HepG2 (cell line): ENCODE measurements at regions not wholly inside any gene's neighbourhood (a gene's known extent, or its start where the extent isn't known, plus 50 kb on each side); places are given as distances from the start of the nearest gene placed in this dataset.

Experiments used
- ARHGAP35 ChIP-seq: sonication (generic); formaldehyde crosslinking; IDR thresholded peaks from 2 replicates; pipeline ENCODE4 v1.9.0; 2022; ENCODE audit warnings: mild to moderate bottlenecking, inconsistent platforms, moderate library complexity, missing genetic modification reagents, borderline replicate concordance
- ATF1 ChIP-seq: IDR thresholded peaks from 2 replicates; pipeline ENCODE4 v1.6.1; 2016; ENCODE audit warnings: mild to moderate bottlenecking, control low read depth
- HIVEP1 ChIP-seq: sonication (generic); formaldehyde crosslinking; IDR thresholded peaks from 2 replicates; pipeline ENCODE4 v1.4.0; 2020; ENCODE audit warnings: mild to moderate bottlenecking, missing genetic modification reagents
- MAX ChIP-seq: IDR thresholded peaks from 2 replicates; pipeline ENCODE4 v1.6.1; 2012; ENCODE audit warnings: inconsistent platforms
- MIER3 ChIP-seq: IDR thresholded peaks from 2 replicates; pipeline ENCODE4 v1.6.1; 2016; ENCODE audit warnings: missing compliant biosample characterization, borderline replicate concordance
- PPARG ChIP-seq: conservative IDR thresholded peaks from 2 replicates; pipeline ENCODE4 v1.6.1; 2016; ENCODE audit warnings: missing biosample characterization, missing genetic modification reagents
- PRDM10 ChIP-seq: sonication (generic); formaldehyde crosslinking; IDR thresholded peaks from 2 replicates; pipeline ENCODE4 v1.4.0; 2020; ENCODE audit warnings: low read depth, missing genetic modification reagents
- PRDM15 ChIP-seq: sonication (generic); formaldehyde crosslinking; IDR thresholded peaks from 2 replicates; pipeline ENCODE4 v1.4.0; 2020; ENCODE audit warnings: missing genetic modification reagents
- SALL2 ChIP-seq: sonication (generic); formaldehyde crosslinking; IDR thresholded peaks from 2 replicates; pipeline ENCODE4 v1.8.1; 2023; ENCODE audit warnings: mild to moderate bottlenecking, missing genetic modification reagents, inconsistent platforms
- SRF ChIP-seq: IDR thresholded peaks from 2 replicates; pipeline ENCODE4 v1.6.1; 2011; ENCODE audit warnings: mild to moderate bottlenecking, low read depth, low read length, moderate library complexity
- ZBTB34 ChIP-seq: sonication (generic); formaldehyde crosslinking; IDR thresholded peaks from 2 replicates; pipeline ENCODE4 v1.8.0; 2022; ENCODE audit warnings: mild to moderate bottlenecking, missing genetic modification reagents
- ZNF263 ChIP-seq: sonication (generic); formaldehyde crosslinking; IDR thresholded peaks from 2 replicates; pipeline ENCODE4 v1.4.0; 2020; ENCODE audit warnings: missing genetic modification reagents
- ZNF276 ChIP-seq: sonication (generic); formaldehyde crosslinking; IDR thresholded peaks from 2 replicates; pipeline ENCODE4 v1.4.0; 2020; ENCODE audit warnings: mild to moderate bottlenecking, low read depth, missing genetic modification reagents
- ZNF333 ChIP-seq: sonication (generic); formaldehyde crosslinking; IDR thresholded peaks from 2 replicates; pipeline ENCODE4 v1.4.0; 2020; ENCODE audit warnings: mild to moderate bottlenecking, missing genetic modification reagents, borderline replicate concordance
- ZNF337 ChIP-seq: sonication (generic); formaldehyde crosslinking; IDR thresholded peaks from 2 replicates; pipeline ENCODE4 v1.5.1; 2020; ENCODE audit warnings: missing genetic modification reagents, low read depth, mild to moderate bottlenecking, borderline replicate concordance
- ZNF563 ChIP-seq: sonication (generic); formaldehyde crosslinking; IDR thresholded peaks from 2 replicates; pipeline ENCODE4 v1.8.0; 2022; ENCODE audit warnings: mild to moderate bottlenecking, moderate library complexity, missing genetic modification reagents
- ZNF629 ChIP-seq: sonication (generic); formaldehyde crosslinking; conservative IDR thresholded peaks from 2 replicates; pipeline ENCODE4 v1.5.0; 2020; ENCODE audit warnings: missing genetic modification reagents
- ZNF766 ChIP-seq: sonication (generic); formaldehyde crosslinking; IDR thresholded peaks from 2 replicates; pipeline ENCODE4 v1.5.0; 2020; ENCODE audit warnings: missing genetic modification reagents, borderline replicate concordance

GRCh38 chr5:91280362-91281269 lies 102.5 kb downstream of the ARRDC3 start (continued):
- TF ChIP-seq PRDM10 (CRISPR knock-in tag) (0 out of 2 replicates have a peak, but pooled peaks have one; percentile 47), ARHGAP35 (CRISPR knock-in tag) (no peak), ATF1 (CRISPR knock-in tag) (no peak), PPARG (CRISPR knock-in tag) (peak; percentile 59), ZBTB34 (CRISPR knock-in tag) (no peak), HIVEP1 (CRISPR knock-in tag) (peak; percentile 74), ZNF629 (CRISPR knock-in tag) (no peak), ZNF766 (0 out of 2 replicates have a peak, but pooled peaks have one; percentile 8), ZNF263 (CRISPR knock-in tag) (peak; percentile 19; the same call in 1 of the 2 replicates), ZNF563 (CRISPR knock-in tag) (peak; percentile 84), MIER3 (CRISPR knock-in tag) (peak; percentile 83; the same call in 1 of the 2 replicates), SALL2 (CRISPR knock-in tag) (no peak), ZNF337 (CRISPR knock-in tag) (0 out of 2 replicates have a peak, but pooled peaks have one; percentile 63), ZNF333 (CRISPR knock-in tag) (no peak), ZNF276 (CRISPR knock-in tag) (no peak), SRF (no peak), PRDM15 (CRISPR knock-in tag) (no peak), MAX (peak; percentile 82)
